HG03575 (cell line): ENCODE measurements at regions not wholly inside any gene's neighbourhood (a gene's known extent, or its start where the extent isn't known, plus 50 kb on each side); places are given as distances from the start of the nearest gene placed in this dataset.

ENCODE experiments used
- ATAC-seq: cut with Tn5 transposase; IDR thresholded peaks from one replicate; pipeline ENCODE4 v1.9.1; 2021; ENCODE audit not compliant: unreplicated experiment, insufficient number of reproducible peaks, low FRiP score; ENCODE audit errors: extremely low read depth

GRCh38 chr15:36483409-36483808 lies 96.0 kb upstream of the CDIN1 start:
- no peak for ATAC-seq

- ATAC-seq, result no peak
These were observed 95.2 kb upstream of the CDIN1 start for GRCh38 chr15:36484038-36484778.

- no peak for ATAC-seq
These were observed 87.5 kb upstream of the CDIN1 start for GRCh38 chr15:36491912-36492311.

GRCh38 chr15:36495456-36495991 lies 83.9 kb upstream of the CDIN1 start:
- ATAC-seq, result no peak

GRCh38 chr15:36497901-36498300 lies 81.5 kb upstream of the CDIN1 start:
- ATAC-seq, result no peak

- ATAC-seq, result no peak
These were observed 81.0 kb upstream of the CDIN1 start for GRCh38 chr15:36498401-36498800.

- ATAC-seq, result no peak
These were observed 80.5 kb upstream of the CDIN1 start for GRCh38 chr15:36498916-36499315.

GRCh38 chr15:36499412-36500389 lies 79.7 kb upstream of the CDIN1 start:
- no peak for ATAC-seq

GRCh38 chr15:36501063-36501678 lies 78.3 kb upstream of the CDIN1 start:
- no peak for ATAC-seq

- no peak for ATAC-seq
These were observed 76.9 kb upstream of the CDIN1 start for GRCh38 chr15:36502509-36502908.

- ATAC-seq, result no peak
These were observed 72.6 kb upstream of the CDIN1 start for GRCh38 chr15:36506733-36507356.

GRCh38 chr15:36507458-36507857 lies 72.0 kb upstream of the CDIN1 start:
- no peak for ATAC-seq

GRCh38 chr15:36511594-36511993 lies 67.8 kb upstream of the CDIN1 start:
- ATAC-seq, result no peak

GRCh38 chr15:36517758-36518157 lies 61.7 kb upstream of the CDIN1 start:
- ATAC-seq, result no peak

GRCh38 chr15:36519067-36519466 lies 60.4 kb upstream of the CDIN1 start:
- ATAC-seq, result no peak

GRCh38 chr15:36525430-36525829 lies 54.0 kb upstream of the CDIN1 start:
- ATAC-seq, result no peak

GRCh38 chr15:36527235-36528162 lies 51.9 kb upstream of the CDIN1 start:
- no peak for ATAC-seq
